Stomach (tissue), 8 donors: ENCODE measurements at regions not wholly inside any gene's neighbourhood (a gene's known extent, or its start where the extent isn't known, plus 50 kb on each side); places are given as distances from the start of the nearest gene placed in this dataset.
A peak's percentile ranks its signal among the peaks of the same experiment; 100 is the strongest.

Experiments
- DNase-seq, 2 donors: peaks; one replicate each; pipeline versions ENCODE4 v3.0.0 to v3.0.0-alpha.2; 2013 to 2019
- H3K27ac ChIP-seq, 5 donors: fragments of 200-600 bp in 4 of 5; sonication (generic) in 4 of 5; one replicate each; pipeline ENCODE4 v1.5.1; 2013 to 2019; ENCODE audit warnings: mild to moderate bottlenecking in 1 of 5, moderate library complexity in 1 of 5
- H3K27me3 ChIP-seq, 3 donors: fragments of 200-600 bp; sonication (generic); one replicate each; pipeline ENCODE4 v1.5.1; 2017 to 2019; ENCODE audit warnings: mixed run types in 1 of 3
- H3K36me3 ChIP-seq, 4 donors: fragments of 200-600 bp; sonication (generic); 1 replicate in 3 of 4; 2 replicates in 1 of 4; pipeline ENCODE4 v1.5.1; 2016 to 2019
- H3K4me1 ChIP-seq, 4 donors: fragments of 200-600 bp; sonication (generic); one replicate each; pipeline ENCODE4 v1.5.1; 2016 to 2019
- H3K4me3 ChIP-seq, 4 donors: fragments of 200-600 bp; sonication (generic) in 3 of 4; one replicate each; pipeline ENCODE4 v1.5.1; 2016 to 2019; ENCODE audit warnings: mild to moderate bottlenecking in 1 of 4
- H3K9me3 ChIP-seq, 4 donors: fragments of 200-600 bp; sonication (generic); one replicate each; pipeline ENCODE4 v1.5.1; 2016 to 2019
- CTCF ChIP-seq, 7 experiments: fragments of 450-650 bp in 4 of 7; fragments of 200-600 bp in 3 of 7; sonication (generic) in 3 of 7; IDR thresholded peaks; one replicate each; pipeline ENCODE4 v1.5.1; 2016 to 2019; ENCODE audit warnings: antibody characterized with exemption in 7 of 7, control low read depth in 2 of 7, mild to moderate bottlenecking in 1 of 7
- EP300 ChIP-seq: sonication (generic); formaldehyde crosslinking; IDR thresholded peaks from one replicate; pipeline ENCODE4 v1.6.1; 2017; ENCODE audit warnings: antibody characterized with exemption
- POLR2A ChIP-seq, 4 donors: fragments of 450-650 bp; IDR thresholded peaks; one replicate each; pipeline ENCODE4 v1.6.1; 2016; ENCODE audit warnings: antibody characterized with exemption in 4 of 4, control low read depth in 2 of 4, mild to moderate bottlenecking in 1 of 4, moderate library complexity in 1 of 4
- POLR2AphosphoS5 ChIP-seq, 3 donors: sonication (generic); formaldehyde crosslinking; IDR thresholded peaks; one replicate each; pipeline ENCODE4 v1.6.1; 2016; ENCODE audit warnings: antibody characterized with exemption in 3 of 3
- WGBS, 5 donors: extraction: QIAGEN DNeasy Blood & Tissue Kit in 3 of 5; methylation state at CpG; one replicate each; pipeline versions ENCODE4 v1.1.5 to v1.1.7; 2013 to 2018; 5-methylcytosine and 5-hydroxymethylcytosine counted together
- intact Hi-C: fragments of 100-400 bp; cut with DNase I; formaldehyde crosslinking; loops from one replicate; pipeline ENCODE4 v1.15.1; 2023; ENCODE audit warnings: low total_unique reads
- donor health status: healthy with polysubstance abuse.
- donor health status: Bipolar disorder and iron deficiency.
- donor health status: healthy.

- intact Hi-C loops, result no loop called here
- TF ChIP-seq EP300 (no peak), POLR2AphosphoS5 (IDR thresholded peaks at IDR 0.05) (no peak), POLR2A (IDR thresholded peaks at IDR 0.05) (no peak)
Measured at GRCh38 chr4:114081783-114082182, 102.3 kb upstream of the ARSJ start.

GRCh38 chr4:114082348-114082747 lies 102.9 kb upstream of the ARSJ start:
- Histone ChIP-seq H3K4me1 (no peaks in the 10 kb centered on the region), H3K9me3 (no peaks in the 10 kb centered on the region), H3K36me3 (no peaks in the 10 kb centered on the region), H3K4me3 (no peak overlapping the region), H3K27ac (no peak overlapping the region), H3K27me3 (no peaks in the 10 kb centered on the region)
- intact Hi-C loops, result no loop called here
- WGBS, 5 donors, result 83 to 93% (median 90%) methylated on average over 6 of the region's 6 CpGs
- DNase-seq, result no peak
- TF ChIP-seq POLR2A (IDR thresholded peaks at IDR 0.05) (no peak), EP300 (no peak), POLR2AphosphoS5 (IDR thresholded peaks at IDR 0.05) (no peak), CTCF (IDR thresholded peaks at IDR 0.05) (no peak)

More at GRCh38 chr4:114081783-114082182, 102.3 kb upstream of the ARSJ start:
- Histone ChIP-seq H3K4me1 (no peaks in the 10 kb centered on the region), H3K36me3 (no peaks in the 10 kb centered on the region), H3K4me3 (no peak overlapping the region), H3K9me3 (no peaks in the 10 kb centered on the region), H3K27me3 (no peaks in the 10 kb centered on the region), H3K27ac (no peak overlapping the region)
- no peak for DNase-seq

DNA sequence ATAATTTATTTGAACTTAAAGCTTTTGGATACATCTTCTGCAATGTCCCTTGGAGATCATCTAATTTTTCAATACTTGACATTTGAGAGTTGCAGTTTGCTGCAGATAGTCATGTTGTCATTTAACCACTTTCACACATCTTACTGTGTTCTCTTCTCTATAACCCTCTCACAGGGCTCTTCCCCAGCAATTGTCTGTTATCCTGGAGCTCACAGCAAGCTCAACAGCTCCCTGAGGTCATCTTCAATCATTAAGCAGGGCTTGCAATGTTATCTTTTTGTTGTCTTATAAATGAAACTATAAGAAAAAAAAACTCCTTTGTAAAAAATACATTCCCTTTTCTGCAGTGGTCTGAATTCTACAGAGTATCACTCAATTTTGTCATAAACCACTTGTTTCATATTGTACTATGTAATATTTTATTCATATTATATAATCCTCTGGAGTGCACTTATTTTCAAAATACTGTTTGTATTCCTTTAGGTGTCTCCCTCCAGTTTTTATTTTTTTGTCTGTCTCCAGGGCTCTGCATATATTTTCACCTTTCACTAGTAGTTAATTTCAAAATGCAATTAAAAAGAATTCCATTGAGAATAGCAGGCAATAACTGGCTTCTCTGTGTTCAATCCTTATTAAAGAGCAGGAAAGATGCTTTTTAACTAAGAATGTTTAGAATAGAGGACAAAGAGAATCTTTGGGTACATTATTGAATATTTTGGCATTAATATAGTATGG lies 106.3 kb upstream of the ARSJ start:
- H3K4me1 ChIP-seq, result no peaks in the 10 kb centered on the region
- H3K36me3 ChIP-seq, result no peaks in the 10 kb centered on the region
- no peak overlapping the region for H3K4me3 ChIP-seq
- no peaks in the 10 kb centered on the region for H3K27me3 ChIP-seq
- TF ChIP-seq POLR2AphosphoS5 (IDR thresholded peaks at IDR 0.05) (no peak), CTCF (IDR thresholded peaks at IDR 0.05) (no peak)
- no peak for DNase-seq
- H3K27ac ChIP-seq, result no peak overlapping the region
- intact Hi-C loops, result no loop called here
- no peaks in the 10 kb centered on the region for H3K9me3 ChIP-seq

- TF ChIP-seq EP300, result no peak
- no peak for TF ChIP-seq POLR2A (IDR thresholded peaks at IDR 0.05)
- TF ChIP-seq CTCF (IDR thresholded peaks at IDR 0.05), result no peak
- TF ChIP-seq POLR2AphosphoS5 (IDR thresholded peaks at IDR 0.05), result no peak
- H3K36me3 ChIP-seq, result no peaks in the 10 kb centered on the region
Measured at GRCh38 chr4:114087596-114088230, 108.3 kb upstream of the ARSJ start.

GRCh38 chr4:114088481-114088880 lies 109.0 kb upstream of the ARSJ start:
- intact Hi-C loops, result no loop called here
- H3K4me1 ChIP-seq, result no peaks in the 10 kb centered on the region
- H3K9me3 ChIP-seq, result no peaks in the 10 kb centered on the region
- H3K36me3 ChIP-seq, result no peaks in the 10 kb centered on the region
- no peaks in the 10 kb centered on the region for H3K27me3 ChIP-seq
- TF ChIP-seq EP300 (no peak), POLR2AphosphoS5 (IDR thresholded peaks at IDR 0.05) (no peak), POLR2A (IDR thresholded peaks at IDR 0.05) (no peak), CTCF (IDR thresholded peaks at IDR 0.05) (no peak)
- no peak for DNase-seq
- H3K4me3 ChIP-seq, result no peak overlapping the region
- H3K27ac ChIP-seq, result no peak overlapping the region

More at GRCh38 chr4:114087596-114088230, 108.3 kb upstream of the ARSJ start:
- Histone ChIP-seq H3K27ac (no peak overlapping the region), H3K4me3 (no peak overlapping the region), H3K4me1 (no peaks in the 10 kb centered on the region), H3K27me3 (no peaks in the 10 kb centered on the region), H3K9me3 (no peaks in the 10 kb centered on the region)
- DNase-seq, result peak in 1 of 2 donors; percentile 64
- intact Hi-C loops, result no loop called here
- 48 to 66% (median 60%) methylated on average over 1 of the region's 1 CpG for WGBS, 5 donors
